HFFc6 (cell line): ENCODE measurements at regions not wholly inside any gene's neighbourhood (a gene's known extent, or its start where the extent isn't known, plus 50 kb on each side); places are given as distances from the start of the nearest gene placed in this dataset.

Experiments
- DNase-seq: peaks from one replicate; pipeline ENCODE4 v3.0.0-alpha.2; 2018
- H3K27ac Mint-ChIP-seq: 2 replicates; pipeline ENCODE4 v1.8.0; 2020; ENCODE audit warnings: mild to moderate bottlenecking, mixed read lengths
- H3K27me3 Mint-ChIP-seq: 2 replicates; pipeline ENCODE4 v1.8.0; 2021; ENCODE audit warnings: mild to moderate bottlenecking, moderate library complexity, mixed read lengths; ENCODE audit not compliant: insufficient read depth
- H3K36me3 Mint-ChIP-seq: 2 replicates; pipeline ENCODE4 v1.8.0; 2021; ENCODE audit warnings: low read depth, mixed read lengths
- H3K4me1 Mint-ChIP-seq: 2 replicates; pipeline ENCODE4 v1.8.0; 2020; ENCODE audit warnings: low read depth, mixed read lengths
- H3K4me3 Mint-ChIP-seq: 2 replicates; pipeline ENCODE4 v1.8.0; 2020; ENCODE audit warnings: mild to moderate bottlenecking, moderate library complexity, mixed read lengths
- H3K9me3 Mint-ChIP-seq: 2 replicates; pipeline ENCODE4 v1.8.0; 2020; ENCODE audit warnings: mild to moderate bottlenecking, mixed read lengths
- TF ChIP-seq, protein P1 (sequence below): fragments of 200-600 bp; sonication (generic); IDR thresholded peaks from 2 replicates; pipeline ENCODE4 v1.5.0; 2021; ENCODE audit warnings: antibody characterized with exemption, mild to moderate bottlenecking

- Mint-ChIP-seq H3K4me3 (no peak overlapping the region), H3K27me3 (no peaks in the 10 kb centered on the region), H3K4me1 (peaks cover 10% of the 10 kb centered on the region), H3K27ac (no peak overlapping the region), H3K9me3 (no peaks in the 10 kb centered on the region), H3K36me3 (no peaks in the 10 kb centered on the region)
- no peak for DNase-seq
- TF ChIP-seq, protein P1, sequence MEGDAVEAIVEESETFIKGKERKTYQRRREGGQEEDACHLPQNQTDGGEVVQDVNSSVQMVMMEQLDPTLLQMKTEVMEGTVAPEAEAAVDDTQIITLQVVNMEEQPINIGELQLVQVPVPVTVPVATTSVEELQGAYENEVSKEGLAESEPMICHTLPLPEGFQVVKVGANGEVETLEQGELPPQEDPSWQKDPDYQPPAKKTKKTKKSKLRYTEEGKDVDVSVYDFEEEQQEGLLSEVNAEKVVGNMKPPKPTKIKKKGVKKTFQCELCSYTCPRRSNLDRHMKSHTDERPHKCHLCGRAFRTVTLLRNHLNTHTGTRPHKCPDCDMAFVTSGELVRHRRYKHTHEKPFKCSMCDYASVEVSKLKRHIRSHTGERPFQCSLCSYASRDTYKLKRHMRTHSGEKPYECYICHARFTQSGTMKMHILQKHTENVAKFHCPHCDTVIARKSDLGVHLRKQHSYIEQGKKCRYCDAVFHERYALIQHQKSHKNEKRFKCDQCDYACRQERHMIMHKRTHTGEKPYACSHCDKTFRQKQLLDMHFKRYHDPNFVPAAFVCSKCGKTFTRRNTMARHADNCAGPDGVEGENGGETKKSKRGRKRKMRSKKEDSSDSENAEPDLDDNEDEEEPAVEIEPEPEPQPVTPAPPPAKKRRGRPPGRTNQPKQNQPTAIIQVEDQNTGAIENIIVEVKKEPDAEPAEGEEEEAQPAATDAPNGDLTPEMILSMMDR, result no peak
Measured at GRCh38 chr4:158007566-158007965, 165.3 kb downstream of the GASK1B start.

GRCh38 chr4:158006990-158007389, 165.8 kb downstream of the GASK1B start:
- no peaks in the 10 kb centered on the region for H3K9me3 Mint-ChIP-seq
- H3K4me3 Mint-ChIP-seq, result no peak overlapping the region
- H3K27ac Mint-ChIP-seq, result no peak overlapping the region
- H3K27me3 Mint-ChIP-seq, result no peaks in the 10 kb centered on the region; the same call in 1 of the 2 replicates
- TF ChIP-seq, protein P1, result no peak
- DNase-seq, result no peak
- H3K4me1 Mint-ChIP-seq, result peaks cover 10% of the 10 kb centered on the region
- H3K36me3 Mint-ChIP-seq, result no peaks in the 10 kb centered on the region

DNA sequence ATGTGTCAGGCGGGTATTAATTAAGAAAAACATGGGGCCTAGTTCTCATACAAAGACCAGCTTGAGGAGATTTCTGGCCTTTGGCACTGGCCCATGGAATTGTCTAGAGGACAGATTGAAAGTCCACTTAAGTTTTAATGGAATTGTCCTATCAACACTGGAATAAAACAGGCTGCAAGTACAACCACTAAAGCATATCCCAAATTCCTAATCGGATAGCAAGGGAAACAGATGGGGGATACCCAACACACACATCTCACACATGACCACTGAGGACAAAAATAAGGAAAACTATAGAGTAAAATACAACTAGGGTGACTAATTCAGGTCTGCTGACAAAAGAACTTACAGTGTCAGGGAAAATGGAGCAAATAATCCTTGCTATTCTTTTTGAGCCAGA, 167.8 kb downstream of the GASK1B start:
- no peaks in the 10 kb centered on the region for H3K36me3 Mint-ChIP-seq
- H3K4me1 Mint-ChIP-seq, result peaks cover 10% of the 10 kb centered on the region
- TF ChIP-seq, protein P1, result no peak
- H3K4me3 Mint-ChIP-seq, result no peak overlapping the region
- no peaks in the 10 kb centered on the region for H3K9me3 Mint-ChIP-seq
- no peak for DNase-seq
- H3K27me3 Mint-ChIP-seq, result no peaks in the 10 kb centered on the region; the same call in none of the 2 replicates
- H3K27ac Mint-ChIP-seq, result no peak overlapping the region

GRCh38 chr4:158004101-158004500, 168.7 kb downstream of the GASK1B start:
- no peaks in the 10 kb centered on the region for H3K9me3 Mint-ChIP-seq
- no peak overlapping the region for H3K27ac Mint-ChIP-seq
- H3K4me1 Mint-ChIP-seq, result peaks cover 9% of the 10 kb centered on the region

GRCh38 chr4:158003212-158003611, 169.6 kb downstream of the GASK1B start:
- H3K4me1 Mint-ChIP-seq, result peaks cover under 1% of the 10 kb centered on the region
- TF ChIP-seq, protein P1, result no peak
- H3K27me3 Mint-ChIP-seq, result no peaks in the 10 kb centered on the region; the same call in none of the 2 replicates
- no peak overlapping the region for H3K27ac Mint-ChIP-seq
- DNase-seq, result no peak
- H3K9me3 Mint-ChIP-seq, result no peaks in the 10 kb centered on the region
- no peak overlapping the region for H3K4me3 Mint-ChIP-seq
- H3K36me3 Mint-ChIP-seq, result no peaks in the 10 kb centered on the region

More at GRCh38 chr4:158004101-158004500, 168.7 kb downstream of the GASK1B start:
- DNase-seq, result no peak
- TF ChIP-seq, protein P1, result no peak
- H3K36me3 Mint-ChIP-seq, result no peaks in the 10 kb centered on the region
- no peak overlapping the region for H3K4me3 Mint-ChIP-seq
- H3K27me3 Mint-ChIP-seq, result no peaks in the 10 kb centered on the region; the same call in none of the 2 replicates

- Mint-ChIP-seq H3K4me3 (no peak overlapping the region), H3K36me3 (no peaks in the 10 kb centered on the region), H3K9me3 (no peaks in the 10 kb centered on the region), H3K27me3 (no peaks in the 10 kb centered on the region; the same call in none of the 2 replicates), H3K27ac (no peak overlapping the region), H3K4me1 (no peaks in the 10 kb centered on the region)
- TF ChIP-seq, protein P1, result no peak
- DNase-seq, result no peak
Measured at GRCh38 chr4:158002173-158002572, 170.7 kb downstream of the GASK1B start.
